B cell (primary cell): ENCODE measurements at regions not wholly inside any gene's neighbourhood (a gene's known extent, or its start where the extent isn't known, plus 50 kb on each side); places are given as distances from the start of the nearest gene placed in this dataset.

Source experiments
- ATAC-seq: fragments of 200-7000 bp; cut with Tn5 transposase; one replicate; pipeline ENCODE4 v1.10.0; 2021; ENCODE audit warnings: low read depth, mild to moderate bottlenecking, moderate number of reproducible peaks, moderate library complexity
- CTCF ChIA-PET: fragments of 350-600 bp; sonication (Branson Sonifier 250); formaldehyde crosslinking; loops from one replicate; lab custom pipeline; 2021; ENCODE audit warnings: antibody characterized with exemption, inconsistent platforms; lab: Charles Lee
- POLR2A ChIA-PET: fragments of 350-600 bp; sonication (Branson Sonifier 250); formaldehyde crosslinking; loops from one replicate; lab custom pipeline; 2021; ENCODE audit warnings: antibody characterized with exemption; lab: Charles Lee
- DNase-seq: peaks from one replicate; pipeline ENCODE4 v3.0.0; 2013
- H2AFZ ChIP-seq: 2 replicates; pipeline ENCODE4 v1.6.1; 2012; ENCODE audit warnings: mild to moderate bottlenecking, low read depth, low read length; ENCODE audit not compliant: insufficient read depth, poor library complexity, severe bottlenecking
- H3K27ac ChIP-seq, 2 donors: 1 replicate in 1 of 2; 2 replicates in 1 of 2; pipeline ENCODE4 v1.5.1; 2012 to 2013; ENCODE audit warnings: low read length in 2 of 2, mild to moderate bottlenecking in 2 of 2, moderate library complexity in 1 of 2
- H3K27me3 ChIP-seq, 4 experiments: fragments of 200-600 bp in 1 of 4; sonication (generic) in 1 of 4; replicated peaks in 1 of 4; 1 replicate in 2 of 4; 2 replicates in 2 of 4; pipeline versions ENCODE4 v1.6.1 to v1.7.0; 2013 to 2016; ENCODE audit warnings: low read length in 3 of 4, mild to moderate bottlenecking in 2 of 4, mixed read lengths in 1 of 4, moderate library complexity in 1 of 4; ENCODE audit not compliant: insufficient read depth in 4 of 4, control insufficient read depth in 3 of 4; ENCODE audit errors: control extremely low read depth in 1 of 4
- H3K36me3 ChIP-seq, 2 experiments: replicated peaks in 1 of 2; 1 replicate in 1 of 2; 2 replicates in 1 of 2; pipeline versions ENCODE4 v1.6.1 to v1.7.1; 2013; ENCODE audit warnings: low read length in 1 of 2; ENCODE audit not compliant: insufficient read depth in 2 of 2, control insufficient read depth in 1 of 2; ENCODE audit errors: control extremely low read depth in 1 of 2, extremely low read depth in 1 of 2
- H3K4me1 ChIP-seq, 2 donors: fragments of 200-600 bp in 1 of 2; sonication (generic) in 1 of 2; 1 replicate in 1 of 2; 2 replicates in 1 of 2; pipeline versions ENCODE4 v1.5.1 to v1.6.1; 2013 to 2017; ENCODE audit warnings: low read length in 2 of 2; ENCODE audit not compliant: control insufficient read depth in 2 of 2, insufficient read depth in 2 of 2
- H3K4me2 ChIP-seq: replicated peaks from 2 replicates; pipeline ENCODE3; 2012; ENCODE audit warnings: mild to moderate bottlenecking, low read depth, low read length; ENCODE audit not compliant: poor library complexity, severe bottlenecking
- H3K4me3 ChIP-seq, 5 experiments: fragments of 200-600 bp in 1 of 5; sonication (generic) in 1 of 5; 1 replicate in 3 of 5; 2 replicates in 2 of 5; pipeline versions ENCODE4 v1.5.1 to v1.7.0; 2011 to 2016; ENCODE audit warnings: low read length in 4 of 5, mild to moderate bottlenecking in 4 of 5, low read depth in 2 of 5, control low read depth in 1 of 5, moderate library complexity in 1 of 5; ENCODE audit not compliant: insufficient read depth in 1 of 5; ENCODE audit errors: control extremely low read depth in 1 of 5, extremely low read depth in 1 of 5
- H3K79me2 ChIP-seq: fragments of 200-600 bp; sonication (generic); one replicate; pipeline ENCODE4 v1.6.0; 2016; ENCODE audit warnings: low read length; ENCODE audit not compliant: control insufficient read depth, insufficient read depth
- H3K9ac ChIP-seq: fragments of 200-600 bp; sonication (generic); 2 replicates; pipeline ENCODE4 v1.6.1; 2017; ENCODE audit warnings: mild to moderate bottlenecking, low read length, moderate library complexity
- H3K9me3 ChIP-seq, 3 donors: one replicate each; pipeline versions ENCODE4 v1.6.1 to v1.7.1; 2013; ENCODE audit warnings: low read length in 2 of 3; ENCODE audit not compliant: control insufficient read depth in 2 of 3, insufficient read depth in 1 of 3; ENCODE audit errors: control extremely low read depth in 1 of 3
- H4K20me1 ChIP-seq: 2 replicates; pipeline ENCODE4 v1.6.0; 2012; ENCODE audit warnings: mild to moderate bottlenecking, low read length; ENCODE audit not compliant: insufficient read depth, control insufficient read depth, poor library complexity, severe bottlenecking
- H3K27ac Mint-ChIP-seq: one replicate; pipeline ENCODE4 v1.8.0; 2021; ENCODE audit warnings: mixed read lengths
- H3K27me3 Mint-ChIP-seq: one replicate; pipeline ENCODE4 v1.8.0; 2021; ENCODE audit warnings: mixed read lengths
- H3K4me1 Mint-ChIP-seq: one replicate; pipeline ENCODE4 v1.8.0; 2021; ENCODE audit warnings: mixed read lengths
- H3K4me3 Mint-ChIP-seq: one replicate; pipeline ENCODE4 v1.8.0; 2021; ENCODE audit warnings: mixed read lengths
- H3K9me3 Mint-ChIP-seq: one replicate; pipeline ENCODE4 v1.8.0; 2022; ENCODE audit warnings: mixed read lengths; ENCODE audit not compliant: insufficient read depth
- EZH2 ChIP-seq: IDR thresholded peaks from 2 replicates; pipeline ENCODE4 v1.6.1; 2012; ENCODE audit warnings: borderline replicate concordance, low read depth, mild to moderate bottlenecking, moderate library complexity, low read length; ENCODE audit not compliant: insufficient read depth, poor library complexity, severe bottlenecking
- WGBS: methylation state at CpG from one replicate; pipeline ENCODE4 v1.1.5; 2013; ENCODE audit warnings: missing lambda C conversion rate; ENCODE audit not compliant: insufficient coverage; 5-methylcytosine and 5-hydroxymethylcytosine counted together
- intact Hi-C: fragments of 100-400 bp; cut with micrococcal nuclease; formaldehyde crosslinking; loops from one replicate; pipeline ENCODE4 v1.10.0; 2022
- TF ChIP-seq, protein P1 (sequence below): fragments of 200-600 bp; IDR thresholded peaks from one replicate; pipeline ENCODE4 v1.8.0; 2022; ENCODE audit warnings: antibody characterized with exemption, mild to moderate bottlenecking

DNA sequence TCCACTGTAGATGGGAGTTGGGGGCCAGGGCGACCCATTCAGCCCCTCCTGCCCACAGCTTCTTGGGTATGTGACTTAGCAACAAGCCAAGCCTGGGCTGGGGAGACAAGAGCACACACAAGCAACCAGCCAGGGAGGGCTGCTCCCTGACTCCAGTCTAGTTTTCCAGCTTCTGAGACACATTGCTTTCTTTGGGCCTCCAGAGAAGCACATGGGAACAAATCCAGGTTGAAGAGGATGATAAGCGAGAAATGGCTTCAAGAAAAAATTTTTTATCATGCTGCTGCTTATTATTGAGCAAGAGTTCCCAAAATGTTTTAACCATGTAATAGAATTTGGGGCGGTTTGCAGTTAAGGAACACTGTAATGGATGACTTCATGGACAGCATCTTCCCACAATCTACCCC is 173.7 kb downstream of the SOX9 start:
- H3K79me2 ChIP-seq = no peaks in the 10 kb centered on the region
- ChIA-PET CTCF (no interaction called here), POLR2A (no interaction called here)
- no peaks in the 10 kb centered on the region for H3K27me3 ChIP-seq
- H3K36me3 ChIP-seq = no peaks in the 10 kb centered on the region
- H3K9ac ChIP-seq = no peak overlapping the region
- H3K27ac ChIP-seq = no peak overlapping the region
- no peak overlapping the region for H3K27ac Mint-ChIP-seq
- no peak overlapping the region for H3K4me3 ChIP-seq
- H3K4me3 Mint-ChIP-seq = no peak overlapping the region
- no peaks in the 10 kb centered on the region for H4K20me1 ChIP-seq
- H3K4me1 ChIP-seq = no peaks in the 10 kb centered on the region
- DNase-seq = no peak
- H2AFZ ChIP-seq = no peak overlapping the region
- H3K9me3 Mint-ChIP-seq = no peaks in the 10 kb centered on the region
- no peak for ATAC-seq
- H3K27me3 Mint-ChIP-seq = peaks cover 4% of the 10 kb centered on the region
- TF ChIP-seq, protein P1, sequence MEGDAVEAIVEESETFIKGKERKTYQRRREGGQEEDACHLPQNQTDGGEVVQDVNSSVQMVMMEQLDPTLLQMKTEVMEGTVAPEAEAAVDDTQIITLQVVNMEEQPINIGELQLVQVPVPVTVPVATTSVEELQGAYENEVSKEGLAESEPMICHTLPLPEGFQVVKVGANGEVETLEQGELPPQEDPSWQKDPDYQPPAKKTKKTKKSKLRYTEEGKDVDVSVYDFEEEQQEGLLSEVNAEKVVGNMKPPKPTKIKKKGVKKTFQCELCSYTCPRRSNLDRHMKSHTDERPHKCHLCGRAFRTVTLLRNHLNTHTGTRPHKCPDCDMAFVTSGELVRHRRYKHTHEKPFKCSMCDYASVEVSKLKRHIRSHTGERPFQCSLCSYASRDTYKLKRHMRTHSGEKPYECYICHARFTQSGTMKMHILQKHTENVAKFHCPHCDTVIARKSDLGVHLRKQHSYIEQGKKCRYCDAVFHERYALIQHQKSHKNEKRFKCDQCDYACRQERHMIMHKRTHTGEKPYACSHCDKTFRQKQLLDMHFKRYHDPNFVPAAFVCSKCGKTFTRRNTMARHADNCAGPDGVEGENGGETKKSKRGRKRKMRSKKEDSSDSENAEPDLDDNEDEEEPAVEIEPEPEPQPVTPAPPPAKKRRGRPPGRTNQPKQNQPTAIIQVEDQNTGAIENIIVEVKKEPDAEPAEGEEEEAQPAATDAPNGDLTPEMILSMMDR = no peak
- no peak for TF ChIP-seq EZH2
- intact Hi-C loops = no loop called here
- H3K9me3 ChIP-seq = peaks cover 0 to 4% (median 0%) of the 10 kb centered on the region in 3 donors
- H3K4me1 Mint-ChIP-seq = no peaks in the 10 kb centered on the region
- H3K4me2 ChIP-seq = no peak overlapping the region
- WGBS = 88% methylated on average over 2 of the region's 3 CpGs

DNA sequence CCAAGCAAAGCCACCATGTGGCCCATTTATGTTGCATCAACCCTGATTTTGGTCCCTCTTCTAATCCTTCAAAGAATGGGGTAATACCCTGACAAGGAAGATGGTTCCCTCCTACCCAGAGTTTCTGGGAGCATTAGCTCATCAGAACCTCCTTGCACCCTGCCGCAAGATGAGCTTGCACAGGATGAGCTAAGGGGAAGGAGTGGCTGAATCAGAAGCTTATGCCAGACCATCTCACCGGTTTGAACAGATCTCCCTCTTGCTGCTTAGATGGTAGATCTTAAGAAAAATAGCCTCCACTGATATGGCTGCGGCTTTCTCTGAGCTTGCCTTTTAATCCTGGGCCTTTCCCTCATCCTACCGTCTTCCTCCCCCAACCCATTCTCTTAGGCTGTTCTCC is 175.1 kb downstream of the SOX9 start:
- Histone ChIP-seq H2AFZ (no peak overlapping the region), H3K4me1 (no peaks in the 10 kb centered on the region), H3K9me3 (peaks cover 0 to 4% (median 0%) of the 10 kb centered on the region in 3 donors), H3K27me3 (no peaks in the 10 kb centered on the region), H3K9ac (no peak overlapping the region), H3K4me3 (no peak overlapping the region), H4K20me1 (no peaks in the 10 kb centered on the region), H3K4me2 (no peak overlapping the region), H3K27ac (no peak overlapping the region), H3K36me3 (no peaks in the 10 kb centered on the region), H3K79me2 (no peaks in the 10 kb centered on the region)
- Mint-ChIP-seq H3K27me3 (peaks cover 4% of the 10 kb centered on the region), H3K4me1 (no peaks in the 10 kb centered on the region), H3K9me3 (no peaks in the 10 kb centered on the region), H3K4me3 (no peak overlapping the region), H3K27ac (no peak overlapping the region)
- 90% methylated on average over 2 of the region's 4 CpGs for WGBS
- ChIA-PET CTCF (no interaction called here), POLR2A (no interaction called here)
- DNase-seq = no peak
- intact Hi-C loops = no loop called here
- TF ChIP-seq, protein P1 = no peak
- TF ChIP-seq EZH2 = no peak
- no peak for ATAC-seq
